Testis (tissue), 2 donors: ENCODE measurements at regions not wholly inside any gene's neighbourhood (a gene's known extent, or its start where the extent isn't known, plus 50 kb on each side); places are given as distances from the start of the nearest gene placed in this dataset.
"Not testable (repeated sequence)": the region's sequence is repeated elsewhere in the genome, so short reads cannot be mapped to it uniquely, and the experiment has no call there.

Source experiments
- POLR2A ChIP-seq: fragments of 450-650 bp; IDR thresholded peaks from one replicate; pipeline ENCODE4 v1.6.1; 2017; ENCODE audit warnings: antibody characterized with exemption, mild to moderate bottlenecking, moderate library complexity
- TF ChIP-seq, protein P1 (sequence below), 3 experiments: fragments of 450-650 bp in 2 of 3; fragments of 200-600 bp in 1 of 3; sonication (generic) in 1 of 3; IDR thresholded peaks; one replicate each; pipeline ENCODE4 v1.5.1; 2016 to 2019; ENCODE audit warnings: antibody characterized with exemption in 3 of 3, mild to moderate bottlenecking in 2 of 3, moderate library complexity in 1 of 3

DNA sequence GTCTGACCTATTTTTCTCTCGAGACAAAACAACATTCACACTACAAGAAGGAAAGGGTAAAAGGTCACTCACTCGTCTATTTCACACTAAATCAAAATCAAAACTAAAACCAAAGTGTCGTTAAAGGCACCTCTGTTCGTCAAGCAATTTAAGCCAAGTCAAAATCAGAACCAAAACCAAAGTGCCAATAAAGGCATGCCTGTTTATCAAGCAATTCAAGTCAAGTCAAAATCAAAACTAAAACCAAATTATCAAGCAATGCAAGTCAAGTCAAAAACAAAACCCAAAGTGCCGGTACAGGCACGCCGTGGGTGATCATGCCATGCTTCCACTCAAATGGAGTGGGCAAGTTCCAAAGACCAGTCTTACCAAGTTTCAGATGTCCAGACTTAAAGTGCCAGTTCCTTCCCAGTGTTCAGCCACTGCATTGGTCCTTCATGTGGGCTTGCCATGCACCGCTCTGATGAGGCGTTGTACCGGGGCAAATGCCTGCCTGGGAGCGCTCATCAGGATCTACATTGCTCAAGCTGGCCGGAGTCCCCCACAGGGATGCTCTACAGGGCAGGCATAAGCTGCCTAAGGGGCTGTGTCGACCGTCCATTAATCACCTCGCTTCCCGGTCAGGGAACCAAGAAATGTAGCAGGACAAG is 55.1 kb upstream of the RBMX start:
- TF ChIP-seq POLR2A = not testable (repeated sequence)
- TF ChIP-seq, protein P1, sequence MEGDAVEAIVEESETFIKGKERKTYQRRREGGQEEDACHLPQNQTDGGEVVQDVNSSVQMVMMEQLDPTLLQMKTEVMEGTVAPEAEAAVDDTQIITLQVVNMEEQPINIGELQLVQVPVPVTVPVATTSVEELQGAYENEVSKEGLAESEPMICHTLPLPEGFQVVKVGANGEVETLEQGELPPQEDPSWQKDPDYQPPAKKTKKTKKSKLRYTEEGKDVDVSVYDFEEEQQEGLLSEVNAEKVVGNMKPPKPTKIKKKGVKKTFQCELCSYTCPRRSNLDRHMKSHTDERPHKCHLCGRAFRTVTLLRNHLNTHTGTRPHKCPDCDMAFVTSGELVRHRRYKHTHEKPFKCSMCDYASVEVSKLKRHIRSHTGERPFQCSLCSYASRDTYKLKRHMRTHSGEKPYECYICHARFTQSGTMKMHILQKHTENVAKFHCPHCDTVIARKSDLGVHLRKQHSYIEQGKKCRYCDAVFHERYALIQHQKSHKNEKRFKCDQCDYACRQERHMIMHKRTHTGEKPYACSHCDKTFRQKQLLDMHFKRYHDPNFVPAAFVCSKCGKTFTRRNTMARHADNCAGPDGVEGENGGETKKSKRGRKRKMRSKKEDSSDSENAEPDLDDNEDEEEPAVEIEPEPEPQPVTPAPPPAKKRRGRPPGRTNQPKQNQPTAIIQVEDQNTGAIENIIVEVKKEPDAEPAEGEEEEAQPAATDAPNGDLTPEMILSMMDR (IDR thresholded peaks at IDR 0.05) = not testable (repeated sequence)
